ENCODE measurements at regions not wholly inside any gene's neighbourhood (a gene's known extent, or its start where the extent isn't known, plus 50 kb on each side); places are given as distances from the start of the nearest gene placed in this dataset.
"Not testable (repeated sequence)": the region's sequence is repeated elsewhere in the genome, so short reads cannot be mapped to it uniquely, and the experiment has no call there.

GRCh38 chr12:59314209-59314608 lies 281.6 kb upstream of the SLC16A7 start:
- H3K4me1 ChIP-seq, result no peaks in the 10 kb centered on the region
- H3K27me3 ChIP-seq, result no peaks in the 10 kb centered on the region
- intact Hi-C loops (cut with DNase I), result no loop called here
- H3K36me3 ChIP-seq, result no peaks in the 10 kb centered on the region
- no peak for TF ChIP-seq CTCF (IDR thresholded peaks at IDR 0.05)
- 65 to 85% methylated on average over 1 of the region's 1 CpG for WGBS, 2 donors
- no peak for DNase-seq
- H3K27ac ChIP-seq, result no peak overlapping the region
- no peak for ATAC-seq
- no peak overlapping the region for H3K4me3 ChIP-seq
- no peaks in the 10 kb centered on the region for H3K9me3 ChIP-seq
- FAIRE-seq, result no peak

- ATAC-seq (no peak), FAIRE-seq (no peak), DNase-seq (no peak)
- Histone ChIP-seq H3K4me3 (no peak overlapping the region), H3K9me3 (no peaks in the 10 kb centered on the region), H3K4me1 (no peaks in the 10 kb centered on the region), H3K27ac (no peak overlapping the region), H3K36me3 (no peaks in the 10 kb centered on the region), H3K27me3 (no peaks in the 10 kb centered on the region)
- WGBS, 2 donors, result 50 to 56% methylated on average over 5 of the region's 5 CpGs
- no peak for TF ChIP-seq CTCF (IDR thresholded peaks at IDR 0.05)
- intact Hi-C loops (cut with DNase I), result no loop called here
Measured at GRCh38 chr12:59304077-59304721, 291.6 kb upstream of the SLC16A7 start.

- Histone ChIP-seq H3K9me3 (no peaks in the 10 kb centered on the region), H3K27me3 (no peaks in the 10 kb centered on the region), H3K4me1 (no peaks in the 10 kb centered on the region), H3K36me3 (no peaks in the 10 kb centered on the region), H3K4me3 (no peak overlapping the region), H3K27ac (no peak overlapping the region)
- WGBS, 2 donors, result 68 to 74% methylated on average over 4 of the region's 4 CpGs
- FAIRE-seq, result no peak
- intact Hi-C loops (cut with DNase I), result no loop called here
- ATAC-seq, result no peak
- no peak for DNase-seq
- TF ChIP-seq CTCF (IDR thresholded peaks at IDR 0.05), result no peak
Measured at GRCh38 chr12:59298296-59298695, 297.5 kb upstream of the SLC16A7 start.

- no peak overlapping the region for H3K27ac ChIP-seq
- TF ChIP-seq CTCF (IDR thresholded peaks at IDR 0.05), result no peak
- FAIRE-seq, result no peak
- H3K9me3 ChIP-seq, result no peaks in the 10 kb centered on the region
- H3K27me3 ChIP-seq, result no peaks in the 10 kb centered on the region
- no peaks in the 10 kb centered on the region for H3K4me1 ChIP-seq
- H3K4me3 ChIP-seq, result no peak overlapping the region
- intact Hi-C loops (cut with DNase I), result no loop called here
- DNase-seq, result no peak
- WGBS, 2 donors, result 40 to 51% methylated on average over 5 of the region's 5 CpGs
- ATAC-seq, result no peak
- H3K36me3 ChIP-seq, result no peaks in the 10 kb centered on the region
Measured at GRCh38 chr12:59294221-59294620, 301.6 kb upstream of the SLC16A7 start.

- FAIRE-seq, result no peak
- no peak overlapping the region for H3K27ac ChIP-seq
- H3K4me3 ChIP-seq, result no peak overlapping the region
- DNase-seq, result no peak
- no peak for TF ChIP-seq CTCF (IDR thresholded peaks at IDR 0.05)
- WGBS, 2 donors, result 53 to 73% methylated on average over 2 of the region's 2 CpGs
- no peak for ATAC-seq
- intact Hi-C loops (cut with DNase I), result no loop called here
- H3K36me3 ChIP-seq, result no peaks in the 10 kb centered on the region
- H3K4me1 ChIP-seq, result no peaks in the 10 kb centered on the region
- no peaks in the 10 kb centered on the region for H3K27me3 ChIP-seq
- no peaks in the 10 kb centered on the region for H3K9me3 ChIP-seq
Measured at GRCh38 chr12:59282999-59283398, 312.8 kb upstream of the SLC16A7 start.

GRCh38 chr12:59273561-59273960 lies 322.3 kb upstream of the SLC16A7 start:
- not testable (repeated sequence) for FAIRE-seq

More at GRCh38 chr12:59273561-59273960, 322.3 kb upstream of the SLC16A7 start:
- intact Hi-C loops (cut with DNase I); H3K4me3 ChIP-seq; H3K4me1 ChIP-seq; DNase-seq; H3K27me3 ChIP-seq; H3K9me3 ChIP-seq; ATAC-seq; H3K36me3 ChIP-seq; H3K27ac ChIP-seq: not testable (repeated sequence)
- WGBS, 2 donors, result 85 to 95% methylated on average over 1 of the region's 1 CpG

Measured in pancreas (tissue), 10 donors.